OCI-LY3 (cell line): ENCODE measurements at regions not wholly inside any gene's neighbourhood (a gene's known extent, or its start where the extent isn't known, plus 50 kb on each side); places are given as distances from the start of the nearest gene placed in this dataset.

Experiments used
- CTCF ChIP-seq: fragments of 200-600, 300-600 bp; sonication (generic); IDR thresholded peaks from 2 replicates; pipeline ENCODE4 v1.5.1; 2014; ENCODE audit warnings: antibody characterized with exemption, low read length, low read depth
- EZH2phosphoT487 ChIP-seq: fragments of 200-600 bp; shearing (Covaris generic); IDR thresholded peaks from 2 replicates; pipeline ENCODE4 v1.6.1; 2018; ENCODE audit warnings: antibody characterized with exemption, mixed run types, low read depth

DNA sequence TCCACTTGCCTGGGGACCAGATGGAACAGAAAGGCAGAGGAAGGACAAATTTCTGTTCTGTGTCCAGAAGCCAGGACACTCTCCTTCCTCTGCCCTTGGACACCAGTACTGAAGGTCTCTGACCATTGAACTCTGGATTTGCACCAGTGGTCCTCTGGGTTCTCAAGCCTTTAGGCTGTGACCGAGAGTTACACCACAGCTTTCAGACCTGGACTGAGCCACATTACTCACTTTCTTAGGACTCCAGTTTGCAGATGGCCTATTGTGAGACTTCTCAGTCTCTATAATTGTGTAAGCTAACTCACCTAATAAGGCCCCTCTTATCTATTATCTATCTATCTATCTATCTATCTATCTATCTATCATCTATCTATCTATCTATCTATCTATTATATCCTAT, 295.3 kb upstream of the GALNTL6 start:
- no peak for TF ChIP-seq CTCF
- no peak for TF ChIP-seq EZH2phosphoT487
